Mucosa of stomach (tissue), 1 donor: ENCODE measurements at regions not wholly inside any gene's neighbourhood (a gene's known extent, or its start where the extent isn't known, plus 50 kb on each side); places are given as distances from the start of the nearest gene placed in this dataset.
"Not testable (repeated sequence)": the region's sequence is repeated elsewhere in the genome, so short reads cannot be mapped to it uniquely, and the experiment has no call there.

Experiments
- H3K27me3 ChIP-seq: one replicate; pipeline ENCODE4 v1.7.0; 2013; ENCODE audit warnings: mild to moderate bottlenecking, low read length; ENCODE audit not compliant: control insufficient read depth, insufficient read depth
- H3K36me3 ChIP-seq: one replicate; pipeline ENCODE4 v1.7.0; 2013; ENCODE audit warnings: low read length; ENCODE audit not compliant: control insufficient read depth, insufficient read depth
- H3K4me1 ChIP-seq: one replicate; pipeline ENCODE4 v1.7.0; 2013; ENCODE audit warnings: mild to moderate bottlenecking, low read length; ENCODE audit not compliant: control insufficient read depth, insufficient read depth
- H3K4me3 ChIP-seq: one replicate; pipeline ENCODE4 v1.7.0; 2013; ENCODE audit warnings: low read length
- H3K9ac ChIP-seq: one replicate; pipeline ENCODE4 v1.7.0; 2013; ENCODE audit warnings: mild to moderate bottlenecking, low read length, moderate library complexity
- H3K9me3 ChIP-seq: one replicate; pipeline ENCODE4 v1.7.0; 2013; ENCODE audit warnings: mild to moderate bottlenecking, low read length, moderate library complexity; ENCODE audit not compliant: control insufficient read depth
- donor health status: Pancreatic carcinoma.

- no peaks in the 10 kb centered on the region for H3K4me1 ChIP-seq
These were observed 110.8 kb upstream of the IGF1R start for GRCh38 chr15:98537516-98538060.

GRCh38 chr15:98541519-98541918 lies 106.8 kb upstream of the IGF1R start:
- H3K27me3 ChIP-seq: peaks cover 11% of the 10 kb centered on the region
- H3K4me3 ChIP-seq: no peak overlapping the region
- no peak overlapping the region for H3K9ac ChIP-seq
- H3K36me3 ChIP-seq: no peaks in the 10 kb centered on the region
- H3K9me3 ChIP-seq: no peaks in the 10 kb centered on the region
- H3K4me1 ChIP-seq: no peaks in the 10 kb centered on the region

More at GRCh38 chr15:98537516-98538060, 110.8 kb upstream of the IGF1R start:
- H3K4me3 ChIP-seq: no peak overlapping the region
- H3K9me3 ChIP-seq: no peaks in the 10 kb centered on the region
- H3K9ac ChIP-seq: no peak overlapping the region
- H3K27me3 ChIP-seq: peaks cover 11% of the 10 kb centered on the region
- H3K36me3 ChIP-seq: no peaks in the 10 kb centered on the region

- Histone ChIP-seq H3K27me3 (peaks cover 19% of the 10 kb centered on the region), H3K9ac (no peak overlapping the region), H3K4me3 (no peak overlapping the region), H3K9me3 (no peaks in the 10 kb centered on the region), H3K4me1 (peaks cover 5% of the 10 kb centered on the region), H3K36me3 (no peaks in the 10 kb centered on the region)
These were observed 105.1 kb upstream of the IGF1R start for GRCh38 chr15:98543237-98543636.

GRCh38 chr15:98546329-98546728 lies 102.0 kb upstream of the IGF1R start:
- no peaks in the 10 kb centered on the region for H3K9me3 ChIP-seq
- H3K27me3 ChIP-seq: peaks cover 36% of the 10 kb centered on the region
- no peak overlapping the region for H3K9ac ChIP-seq
- no peak overlapping the region for H3K4me3 ChIP-seq
- H3K4me1 ChIP-seq: peaks cover 13% of the 10 kb centered on the region
- no peaks in the 10 kb centered on the region for H3K36me3 ChIP-seq

- no peak overlapping the region for H3K4me3 ChIP-seq
- H3K9me3 ChIP-seq: no peaks in the 10 kb centered on the region
- peaks cover 13% of the 10 kb centered on the region for H3K4me1 ChIP-seq
- no peaks in the 10 kb centered on the region for H3K36me3 ChIP-seq
- H3K27me3 ChIP-seq: peaks cover 40% of the 10 kb centered on the region
- H3K9ac ChIP-seq: no peak overlapping the region
These were observed 101.1 kb upstream of the IGF1R start for GRCh38 chr15:98547275-98547674.

- H3K4me1 ChIP-seq: peaks cover 13% of the 10 kb centered on the region
- no peak overlapping the region for H3K4me3 ChIP-seq
- no peak overlapping the region for H3K9ac ChIP-seq
- peaks cover 40% of the 10 kb centered on the region for H3K27me3 ChIP-seq
- no peaks in the 10 kb centered on the region for H3K36me3 ChIP-seq
- H3K9me3 ChIP-seq: no peaks in the 10 kb centered on the region
These were observed 100.6 kb upstream of the IGF1R start for GRCh38 chr15:98547741-98548138.

GRCh38 chr15:98548139-98548971 lies 100.0 kb upstream of the IGF1R start:
- no peaks in the 10 kb centered on the region for H3K9me3 ChIP-seq
- H3K27me3 ChIP-seq: peaks cover 40% of the 10 kb centered on the region
- H3K4me1 ChIP-seq: peaks cover 13% of the 10 kb centered on the region
- H3K9ac ChIP-seq: no peak overlapping the region
- H3K4me3 ChIP-seq: no peak overlapping the region
- no peaks in the 10 kb centered on the region for H3K36me3 ChIP-seq

- H3K9ac ChIP-seq: no peak overlapping the region
- H3K4me1 ChIP-seq: peaks cover 13% of the 10 kb centered on the region
- no peak overlapping the region for H3K4me3 ChIP-seq
- no peaks in the 10 kb centered on the region for H3K36me3 ChIP-seq
- peaks cover 43% of the 10 kb centered on the region for H3K27me3 ChIP-seq
- H3K9me3 ChIP-seq: no peaks in the 10 kb centered on the region
These were observed 99.3 kb upstream of the IGF1R start for GRCh38 chr15:98549003-98549402.

GRCh38 chr15:98549741-98550140 lies 98.6 kb upstream of the IGF1R start:
- Histone ChIP-seq H3K36me3 (no peaks in the 10 kb centered on the region), H3K9ac (no peak overlapping the region), H3K27me3 (peaks cover 43% of the 10 kb centered on the region), H3K4me3 (no peak overlapping the region), H3K4me1 (peaks cover 13% of the 10 kb centered on the region), H3K9me3 (no peaks in the 10 kb centered on the region)

GRCh38 chr15:98550363-98550762 lies 98.0 kb upstream of the IGF1R start:
- H3K4me1 ChIP-seq: peaks cover 13% of the 10 kb centered on the region
- H3K27me3 ChIP-seq: peaks cover 43% of the 10 kb centered on the region
- not testable (repeated sequence) for H3K9me3 ChIP-seq, H3K4me3 ChIP-seq, H3K36me3 ChIP-seq, H3K9ac ChIP-seq

- Histone ChIP-seq H3K36me3 (no peaks in the 10 kb centered on the region), H3K4me3 (no peak overlapping the region), H3K4me1 (peaks cover 13% of the 10 kb centered on the region), H3K9me3 (no peaks in the 10 kb centered on the region), H3K27me3 (peaks cover 41% of the 10 kb centered on the region), H3K9ac (no peak overlapping the region)
These were observed 96.3 kb upstream of the IGF1R start for GRCh38 chr15:98551936-98552562.
